Tibial nerve (tissue), 4 donors: ENCODE measurements at regions not wholly inside any gene's neighbourhood (a gene's known extent, or its start where the extent isn't known, plus 50 kb on each side); places are given as distances from the start of the nearest gene placed in this dataset.

Source experiments
- DNase-seq, 2 donors: peaks; one replicate each; pipeline ENCODE4 v3.0.0-alpha.2; 2019; ENCODE audit warnings: low spot score in 2 of 2
- H3K27ac ChIP-seq, 4 donors: fragments of 200-600 bp; sonication (generic) in 3 of 4; one replicate each; pipeline ENCODE4 v1.5.1; 2017 to 2019; ENCODE audit warnings: mild to moderate bottlenecking in 1 of 4
- H3K27me3 ChIP-seq, 2 donors: fragments of 200-600 bp; sonication (generic) in 1 of 2; one replicate each; pipeline versions ENCODE4 v1.5.1 to v1.6.0; 2017 to 2019
- H3K36me3 ChIP-seq, 3 donors: fragments of 200-600 bp; sonication (generic); one replicate each; pipeline ENCODE4 v1.5.1; 2018 to 2019
- H3K4me1 ChIP-seq, 4 donors: fragments of 200-600 bp; sonication (generic) in 3 of 4; one replicate each; pipeline ENCODE4 v1.5.1; 2017 to 2019
- H3K4me3 ChIP-seq, 4 donors: fragments of 200-600 bp; sonication (generic) in 3 of 4; one replicate each; pipeline ENCODE4 v1.5.1; 2017 to 2019; ENCODE audit warnings: mild to moderate bottlenecking in 1 of 4, moderate library complexity in 1 of 4
- H3K9me3 ChIP-seq, 4 donors: fragments of 200-600 bp; sonication (generic) in 3 of 4; one replicate each; pipeline ENCODE4 v1.5.1; 2017 to 2019
- CTCF ChIP-seq, 5 experiments: fragments of 200-600 bp in 3 of 5; fragments of 450-650 bp in 2 of 5; sonication (generic) in 3 of 5; IDR thresholded peaks; one replicate each; pipeline ENCODE4 v1.5.1; 2016 to 2019; ENCODE audit warnings: antibody characterized with exemption in 5 of 5, mild to moderate bottlenecking in 3 of 5, moderate library complexity in 2 of 5
- EP300 ChIP-seq, 2 donors: sonication (generic); formaldehyde crosslinking; IDR thresholded peaks; one replicate each; pipeline ENCODE4 v1.6.1; 2017; ENCODE audit warnings: antibody characterized with exemption in 2 of 2, mild to moderate bottlenecking in 1 of 2
- POLR2A ChIP-seq, 2 donors: fragments of 450-650 bp; IDR thresholded peaks; one replicate each; pipeline ENCODE4 v1.6.1; 2017; ENCODE audit warnings: antibody characterized with exemption in 2 of 2, mild to moderate bottlenecking in 2 of 2, moderate library complexity in 2 of 2
- WGBS, 2 donors: methylation state at CpG; one replicate each; pipeline ENCODE4 v1.1.5; 2018; 5-methylcytosine and 5-hydroxymethylcytosine counted together

GRCh38 chr3:16024548-16024947, 149.9 kb upstream of the GALNT15 start:
- Histone ChIP-seq H3K27me3 (no peaks in the 10 kb centered on the region), H3K9me3 (peaks cover 0 to 3% (median 0%) of the 10 kb centered on the region in 4 donors), H3K36me3 (no peaks in the 10 kb centered on the region), H3K27ac (no peak overlapping the region), H3K4me1 (no peaks in the 10 kb centered on the region), H3K4me3 (no peak overlapping the region)
- DNase-seq: no peak
- 35 to 65% methylated on average over 1 of the region's 1 CpG for WGBS, 2 donors
- no peak for TF ChIP-seq CTCF (IDR thresholded peaks at IDR 0.05)
- no peak for TF ChIP-seq EP300 (IDR thresholded peaks at IDR 0.05)
- no peak for TF ChIP-seq POLR2A (IDR thresholded peaks at IDR 0.05)

GRCh38 chr3:16026753-16027152, 147.7 kb upstream of the GALNT15 start:
- no peaks in the 10 kb centered on the region for H3K4me1 ChIP-seq
- no peak overlapping the region for H3K27ac ChIP-seq
- 21% methylated on average over 3 of the region's 3 CpGs for WGBS, 2 donors
- no peak overlapping the region for H3K4me3 ChIP-seq
- peaks cover 0 to 3% (median 0%) of the 10 kb centered on the region in 4 donors for H3K9me3 ChIP-seq
- no peaks in the 10 kb centered on the region for H3K27me3 ChIP-seq
- DNase-seq: no peak
- no peaks in the 10 kb centered on the region for H3K36me3 ChIP-seq
- TF ChIP-seq POLR2A (IDR thresholded peaks at IDR 0.05) (no peak), CTCF (IDR thresholded peaks at IDR 0.05) (no peak), EP300 (IDR thresholded peaks at IDR 0.05) (no peak)

- Histone ChIP-seq H3K27me3 (no peaks in the 10 kb centered on the region), H3K9me3 (peaks cover 0 to 3% (median 0%) of the 10 kb centered on the region in 4 donors), H3K36me3 (no peaks in the 10 kb centered on the region), H3K4me3 (no peak overlapping the region), H3K4me1 (no peaks in the 10 kb centered on the region), H3K27ac (no peak overlapping the region)
- TF ChIP-seq CTCF (IDR thresholded peaks at IDR 0.05) (no peak), EP300 (IDR thresholded peaks at IDR 0.05) (no peak)
- WGBS, 2 donors: 58 to 59% methylated on average over 2 of the region's 2 CpGs
- DNase-seq: no peak
These were observed 145.9 kb upstream of the GALNT15 start for GRCh38 chr3:16028604-16029003.

- H3K4me3 ChIP-seq: no peak overlapping the region
- no peaks in the 10 kb centered on the region for H3K27me3 ChIP-seq
- 95 to 96% methylated on average over 4 of the region's 4 CpGs for WGBS, 2 donors
- DNase-seq: no peak
- peaks cover 0 to 3% (median 0%) of the 10 kb centered on the region in 4 donors for H3K9me3 ChIP-seq
- TF ChIP-seq EP300 (IDR thresholded peaks at IDR 0.05) (no peak), POLR2A (IDR thresholded peaks at IDR 0.05) (no peak), CTCF (IDR thresholded peaks at IDR 0.05) (no peak)
- H3K36me3 ChIP-seq: no peaks in the 10 kb centered on the region
- H3K27ac ChIP-seq: no peak overlapping the region
- H3K4me1 ChIP-seq: no peaks in the 10 kb centered on the region
These were observed 144.1 kb upstream of the GALNT15 start for GRCh38 chr3:16030342-16030741.

GRCh38 chr3:16031434-16031833, 143.0 kb upstream of the GALNT15 start:
- Histone ChIP-seq H3K36me3 (no peaks in the 10 kb centered on the region), H3K9me3 (peaks cover 0 to 3% (median 0%) of the 10 kb centered on the region in 4 donors), H3K4me3 (no peak overlapping the region), H3K27me3 (no peaks in the 10 kb centered on the region), H3K4me1 (no peaks in the 10 kb centered on the region), H3K27ac (no peak overlapping the region)
- TF ChIP-seq CTCF (IDR thresholded peaks at IDR 0.05) (no peak), EP300 (IDR thresholded peaks at IDR 0.05) (no peak), POLR2A (IDR thresholded peaks at IDR 0.05) (no peak)
- no peak for DNase-seq
- WGBS, 2 donors: 95 to 98% methylated on average over 2 of the region's 2 CpGs
